Kidney capillary endothelial cell (primary cell): ENCODE measurements at regions not wholly inside any gene's neighbourhood (a gene's known extent, or its start where the extent isn't known, plus 50 kb on each side); places are given as distances from the start of the nearest gene placed in this dataset.

Source experiments
- DNase-seq: peaks from one replicate; pipeline ENCODE4 v3.0.0-alpha.2; 2018; ENCODE audit warnings: low spot score

- no peak for DNase-seq
These were observed 145.6 kb upstream of the GALNT17 start for GRCh38 chr7:70986297-70986696.

GRCh38 chr7:70994176-70994575 lies 137.8 kb upstream of the GALNT17 start:
- DNase-seq, result no peak

GRCh38 chr7:70997261-70997660 lies 134.7 kb upstream of the GALNT17 start:
- DNase-seq, result no peak

- DNase-seq, result no peak
These were observed 126.8 kb upstream of the GALNT17 start for GRCh38 chr7:71005109-71005508.

- DNase-seq, result no peak
These were observed 122.3 kb upstream of the GALNT17 start for GRCh38 chr7:71009636-71010035.

- DNase-seq, result no peak
These were observed 116.6 kb upstream of the GALNT17 start for GRCh38 chr7:71015252-71015900.

GRCh38 chr7:71016401-71016800 lies 115.5 kb upstream of the GALNT17 start:
- no peak for DNase-seq

- no peak for DNase-seq
These were observed 114.3 kb upstream of the GALNT17 start for GRCh38 chr7:71017602-71018001.

GRCh38 chr7:71019706-71020105 lies 112.2 kb upstream of the GALNT17 start:
- no peak for DNase-seq

- no peak for DNase-seq
These were observed 110.8 kb upstream of the GALNT17 start for GRCh38 chr7:71021131-71021530.

- DNase-seq, result no peak
These were observed 105.3 kb upstream of the GALNT17 start for GRCh38 chr7:71026680-71027079.

- no peak for DNase-seq
These were observed 97.7 kb upstream of the GALNT17 start for GRCh38 chr7:71034243-71034642.

GRCh38 chr7:71042591-71042990 lies 89.4 kb upstream of the GALNT17 start:
- no peak for DNase-seq

- DNase-seq, result no peak
These were observed 81.5 kb upstream of the GALNT17 start for GRCh38 chr7:71050492-71050891.

- DNase-seq, result no peak
These were observed 76.4 kb upstream of the GALNT17 start for GRCh38 chr7:71055504-71055903.

- no peak for DNase-seq
These were observed 54.0 kb upstream of the GALNT17 start for GRCh38 chr7:71077743-71078476.
